G401 (cell line): ENCODE measurements at regions not wholly inside any gene's neighbourhood (a gene's known extent, or its start where the extent isn't known, plus 50 kb on each side); places are given as distances from the start of the nearest gene placed in this dataset.
A peak's percentile ranks its signal among the peaks of the same experiment; 100 is the strongest.

Source experiments
- DNase-seq: peaks from one replicate; pipeline ENCODE4 v3.0.0-alpha.2; 2015; ENCODE audit warnings: low spot score
- in situ Hi-C: cut with HindIII; loops from 2 replicates; pipeline ENCODE4 v1.10.0; 2016; ENCODE audit warnings: low sequenced_read_pairs, mixed read lengths

- in situ Hi-C loops: no loop called here
- no peak for DNase-seq
These were observed 265.1 kb upstream of the KLF14 start for GRCh38 chr7:130998993-130999602.

DNA sequence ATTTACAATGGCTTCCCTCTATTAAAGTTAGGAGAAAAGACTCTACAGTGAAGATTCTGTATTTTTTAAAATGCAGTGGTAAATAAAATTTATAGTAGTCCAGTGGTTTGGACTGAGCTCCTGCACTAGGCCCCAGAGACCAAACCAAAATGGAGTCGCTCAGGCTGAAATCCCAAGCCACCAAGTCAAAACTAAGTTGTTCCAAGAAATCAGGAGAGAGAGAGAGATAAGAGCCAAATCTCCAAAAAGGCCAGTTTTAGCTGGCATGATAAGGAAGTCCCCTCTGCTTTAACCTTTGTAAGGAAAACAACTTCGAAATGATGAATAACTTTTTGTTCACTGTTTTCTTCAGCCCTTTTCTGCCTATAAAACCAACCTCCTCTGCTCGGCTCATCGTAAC is 265.9 kb upstream of the KLF14 start:
- in situ Hi-C loops: no loop called here
- no peak for DNase-seq

DNA sequence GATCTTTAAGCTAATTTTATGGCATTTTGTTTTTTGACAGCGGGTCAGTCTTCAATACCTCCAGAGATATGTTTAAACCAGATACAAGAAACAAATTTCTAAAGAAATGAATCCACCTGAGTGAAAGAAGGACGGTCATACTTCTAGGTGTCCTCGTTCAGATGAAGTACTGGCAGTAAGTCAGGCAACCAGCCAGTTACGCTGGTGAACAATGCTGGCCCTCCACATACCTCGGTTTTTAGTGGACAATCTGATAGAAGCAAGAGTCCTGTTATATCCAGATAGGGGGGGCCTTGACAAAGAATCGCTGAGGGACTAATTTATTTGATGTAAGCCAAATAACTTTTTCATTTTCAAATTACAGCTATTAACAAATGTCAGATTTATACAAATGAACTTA is 266.4 kb upstream of the KLF14 start:
- DNase-seq: no peak
- in situ Hi-C loops: no loop called here

DNA sequence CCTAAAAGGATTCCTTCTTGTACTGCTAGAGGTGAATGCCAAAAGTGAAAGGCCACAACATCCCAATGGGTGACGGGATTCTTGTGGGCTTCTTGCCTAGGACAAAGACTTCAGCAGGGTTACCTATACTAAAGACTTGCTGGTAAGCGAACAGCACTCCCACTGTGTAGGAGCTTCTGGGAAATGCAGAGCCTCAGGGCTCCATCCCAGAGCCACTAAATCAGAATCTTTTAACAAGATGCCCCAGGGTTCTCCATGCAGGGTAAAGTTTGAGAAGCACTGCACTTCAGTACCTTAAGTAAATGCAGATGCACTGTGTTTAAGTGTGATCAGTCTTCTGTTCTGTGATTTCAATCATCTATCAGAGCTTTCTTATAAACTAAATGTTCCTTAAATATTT is 266.9 kb upstream of the KLF14 start:
- in situ Hi-C loops: no loop called here
- no peak for DNase-seq

GRCh38 chr7:131002600-131002999 is 268.6 kb upstream of the KLF14 start:
- in situ Hi-C loops: no loop called here
- no peak for DNase-seq

DNA sequence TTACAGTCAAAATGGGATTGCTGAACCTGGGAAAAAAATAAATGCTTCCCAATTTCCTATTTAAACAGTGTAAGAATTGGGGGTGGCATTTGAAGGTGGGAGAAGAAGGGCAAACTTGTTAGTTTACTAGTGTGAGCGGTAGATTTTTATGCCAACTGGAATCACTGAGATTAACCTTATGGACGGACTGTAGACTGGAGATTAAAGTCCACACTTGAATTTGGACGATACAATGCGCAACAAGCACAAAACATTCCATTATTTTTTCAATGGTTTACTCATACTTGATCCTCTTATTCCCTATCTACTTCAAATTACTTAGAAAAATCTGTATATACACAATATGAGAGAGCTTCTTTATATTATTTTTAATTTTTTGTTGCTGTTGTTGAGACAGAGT is 269.6 kb upstream of the KLF14 start:
- DNase-seq: no peak
- in situ Hi-C loops: no loop called here

- in situ Hi-C loops: no loop called here
- DNase-seq: no peak
These were observed 270.4 kb upstream of the KLF14 start for GRCh38 chr7:131004371-131004770.

GRCh38 chr7:131007439-131008330 is 273.7 kb upstream of the KLF14 start:
- peak; percentile 85 for DNase-seq
- in situ Hi-C loops: no loop called here

GRCh38 chr7:131008840-131009711 is 275.1 kb upstream of the KLF14 start:
- in situ Hi-C loops: no loop called here
- peak; percentile 44 for DNase-seq

DNA sequence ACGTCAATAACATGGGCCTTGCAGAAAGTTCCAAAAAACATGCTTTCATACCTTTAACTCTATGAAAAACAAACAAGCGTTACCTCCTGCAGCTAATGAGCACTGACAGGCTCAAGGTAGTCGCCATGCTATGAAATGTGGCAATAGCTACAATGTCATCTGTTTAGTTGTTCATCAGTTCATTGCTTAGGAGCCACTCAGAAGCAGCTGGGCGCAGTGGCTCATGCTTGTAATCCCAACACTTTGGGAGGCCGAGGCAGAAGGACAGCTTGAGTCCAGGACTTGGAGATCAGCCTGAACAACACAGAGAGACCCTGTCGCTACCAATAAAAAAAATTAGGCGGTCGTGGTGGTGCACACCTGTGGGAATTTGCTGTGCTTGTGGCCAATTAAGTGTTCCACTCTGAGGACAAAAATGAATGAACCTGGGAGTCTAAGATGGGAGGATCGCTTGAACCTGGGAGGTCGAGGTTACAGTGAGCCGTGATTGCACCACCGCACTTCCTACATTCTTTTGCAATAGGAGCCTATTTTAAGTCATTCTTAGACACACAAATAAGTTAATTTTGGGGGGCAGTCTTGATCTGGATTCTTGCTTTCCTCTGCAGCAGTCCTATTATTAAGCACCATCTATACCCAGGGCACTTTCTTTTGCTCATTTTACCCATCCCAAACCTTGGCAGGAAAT is 276.2 kb upstream of the KLF14 start:
- in situ Hi-C loops: no loop called here
- no peak for DNase-seq

GRCh38 chr7:131010717-131011431 is 276.9 kb upstream of the KLF14 start:
- in situ Hi-C loops: no loop called here
- DNase-seq: no peak

GRCh38 chr7:131011432-131011742 is 277.4 kb upstream of the KLF14 start:
- peak; percentile 53 for DNase-seq
- in situ Hi-C loops: no loop called here

- no peak for DNase-seq
- in situ Hi-C loops: no loop called here
These were observed 278.0 kb upstream of the KLF14 start for GRCh38 chr7:131011976-131012375.

GRCh38 chr7:131012477-131013031 is 278.5 kb upstream of the KLF14 start:
- in situ Hi-C loops: no loop called here
- no peak for DNase-seq

GRCh38 chr7:131013716-131014115 is 279.7 kb upstream of the KLF14 start:
- no peak for DNase-seq
- in situ Hi-C loops: no loop called here

DNA sequence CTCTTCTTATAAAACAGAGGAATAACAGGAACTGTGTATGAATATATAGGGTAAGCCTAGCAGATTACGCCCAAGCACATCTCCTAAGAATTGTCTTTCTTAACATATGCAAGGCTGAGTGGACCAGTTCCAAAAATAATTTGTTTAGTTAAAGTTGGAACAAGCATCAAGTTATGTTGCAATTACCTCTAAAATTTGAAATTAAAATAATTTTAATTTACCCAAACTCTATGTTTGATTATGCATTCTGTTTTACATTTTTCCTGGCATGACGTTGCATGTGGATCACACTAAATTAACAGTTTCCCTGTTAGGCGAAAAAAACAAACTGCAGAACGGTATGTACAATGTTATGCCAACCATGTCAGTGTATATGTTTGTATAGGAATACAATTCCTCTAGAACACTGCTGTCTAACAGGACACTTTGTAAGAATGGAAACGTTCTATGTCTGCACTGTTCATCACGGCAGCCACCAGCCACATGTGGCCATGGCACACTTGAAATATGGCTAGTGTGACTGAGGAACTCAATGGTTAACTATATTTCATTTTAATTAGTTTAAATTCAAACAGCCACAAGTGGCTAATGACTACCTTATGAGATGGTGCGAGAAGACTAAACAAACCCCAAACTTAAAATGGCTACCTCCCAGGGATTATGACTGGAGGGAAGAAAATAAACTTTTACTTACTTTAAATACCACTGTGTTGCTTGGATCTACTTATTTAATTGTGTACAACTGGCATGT is 281.1 kb upstream of the KLF14 start:
- DNase-seq: no peak
- in situ Hi-C loops: no loop called here

GRCh38 chr7:131015657-131015958 is 281.6 kb upstream of the KLF14 start:
- no peak for DNase-seq
- in situ Hi-C loops: no loop called here

DNA sequence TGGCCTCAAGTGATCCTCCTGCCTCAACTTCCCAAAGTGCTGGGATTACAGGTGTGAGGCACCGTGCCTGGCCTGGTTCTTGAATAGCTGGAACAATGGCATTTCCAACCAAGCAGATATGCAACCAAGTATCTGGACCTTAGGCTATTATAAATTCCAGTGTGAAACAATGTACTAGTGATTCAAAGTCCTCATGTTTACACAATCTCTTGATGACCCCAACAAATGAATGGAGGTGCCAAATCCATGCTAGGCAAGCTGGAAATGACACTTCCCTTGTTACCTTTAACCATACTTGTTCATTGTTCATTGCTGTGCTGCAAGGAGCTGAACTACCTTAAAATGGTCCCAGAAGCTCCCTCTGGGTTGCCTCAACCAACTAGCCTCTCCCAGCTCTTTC is 282.2 kb upstream of the KLF14 start:
- in situ Hi-C loops: no loop called here
- DNase-seq: no peak
